Activated CD4-positive, alpha-beta memory T cell treated with anti-CD3 and anti-CD28 coated beads for 36 hours (primary cell): ENCODE measurements at regions not wholly inside any gene's neighbourhood (a gene's known extent, or its start where the extent isn't known, plus 50 kb on each side); places are given as distances from the start of the nearest gene placed in this dataset.
"Not testable (repeated sequence)": the region's sequence is repeated elsewhere in the genome, so short reads cannot be mapped to it uniquely, and the experiment has no call there.

Source experiments
- CTCF ChIA-PET: fragments of 350-600 bp; sonication (Branson Sonifier 250); formaldehyde crosslinking; loops from one replicate; lab custom pipeline; 2021; ENCODE audit warnings: antibody characterized with exemption, inconsistent platforms; lab: Charles Lee
- POLR2A ChIA-PET: fragments of 350-600 bp; sonication (Branson Sonifier 250); formaldehyde crosslinking; loops from one replicate; lab custom pipeline; 2021; ENCODE audit warnings: antibody characterized with exemption; lab: Charles Lee
- DNase-seq: peaks from one replicate; pipeline ENCODE4 v3.0.0-alpha.2; 2020
- H3K27ac Mint-ChIP-seq: one replicate; pipeline ENCODE4 v1.8.0; 2021; ENCODE audit warnings: mixed read lengths
- H3K27me3 Mint-ChIP-seq: one replicate; pipeline ENCODE4 v1.8.0; 2021; ENCODE audit warnings: mixed read lengths
- H3K36me3 Mint-ChIP-seq: one replicate; pipeline ENCODE4 v1.8.0; 2021; ENCODE audit warnings: mixed read lengths
- H3K4me1 Mint-ChIP-seq: one replicate; pipeline ENCODE4 v1.8.0; 2021; ENCODE audit warnings: low read depth, mixed read lengths
- H3K4me3 Mint-ChIP-seq: one replicate; pipeline ENCODE4 v1.8.0; 2021; ENCODE audit warnings: mild to moderate bottlenecking, mixed read lengths
- H3K9me3 Mint-ChIP-seq: one replicate; pipeline ENCODE4 v1.8.0; 2021; ENCODE audit warnings: mixed read lengths
- intact Hi-C: fragments of 100-400 bp; cut with micrococcal nuclease; formaldehyde crosslinking; loops from one replicate; pipeline ENCODE4 v1.15.1; 2023

DNA sequence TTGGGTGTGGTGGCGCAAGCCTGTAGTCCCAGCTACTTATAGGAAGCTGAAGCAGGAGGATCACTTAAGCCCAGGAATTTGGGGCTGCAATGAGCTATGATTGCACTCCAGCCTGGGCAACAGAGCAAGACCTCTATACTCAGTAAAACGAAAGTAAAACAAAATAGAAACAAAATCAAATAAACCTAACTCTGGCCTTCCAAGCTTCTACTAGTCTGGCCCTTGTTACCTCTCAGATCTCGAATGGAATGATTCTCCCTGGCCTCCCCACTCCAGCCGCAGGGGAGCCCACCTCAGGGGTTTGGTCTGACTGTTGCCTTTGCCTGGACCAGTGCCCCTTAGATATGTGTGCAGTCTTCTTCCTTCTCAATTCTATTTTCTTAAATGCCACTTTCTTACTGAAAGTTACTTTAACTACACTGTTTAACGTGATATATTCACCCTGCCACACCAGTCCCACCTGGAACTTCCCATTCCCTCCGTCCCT, 160.0 kb upstream of the GCFC2 start:
- DNase-seq: no peak
- Mint-ChIP-seq H3K9me3 (no peaks in the 10 kb centered on the region), H3K4me1 (peaks cover 4% of the 10 kb centered on the region), H3K36me3 (no peaks in the 10 kb centered on the region), H3K27ac (no peak overlapping the region), H3K4me3 (no peak overlapping the region), H3K27me3 (no peaks in the 10 kb centered on the region)
- intact Hi-C loops: no loop called here
- ChIA-PET CTCF (no interaction called here), POLR2A (no interaction called here)

DNA sequence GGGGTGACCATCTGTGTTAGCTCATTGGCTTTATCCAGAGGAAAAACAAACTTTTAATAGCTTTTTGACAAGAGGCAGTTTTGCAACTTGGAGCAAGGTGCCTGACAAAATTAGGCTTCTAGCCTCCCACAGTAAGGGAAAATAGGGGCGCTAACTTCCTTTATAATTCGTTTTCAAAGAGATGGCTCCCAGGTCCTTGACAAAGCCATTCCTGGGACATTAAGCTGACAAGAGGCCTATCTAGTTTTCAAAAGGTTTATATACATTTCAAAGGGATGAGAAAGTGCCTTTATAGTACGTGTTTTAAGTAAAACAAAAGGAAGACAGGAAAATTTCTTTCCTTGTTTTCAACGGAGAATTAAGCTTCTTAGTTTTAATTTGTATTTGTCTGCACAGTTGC, 159.4 kb upstream of the GCFC2 start:
- no peaks in the 10 kb centered on the region for H3K36me3 Mint-ChIP-seq
- no peak overlapping the region for H3K4me3 Mint-ChIP-seq
- intact Hi-C loops: no loop called here
- peaks cover 4% of the 10 kb centered on the region for H3K4me1 Mint-ChIP-seq
- ChIA-PET POLR2A (no interaction called here), CTCF (no interaction called here)
- no peaks in the 10 kb centered on the region for H3K27me3 Mint-ChIP-seq
- no peak overlapping the region for H3K27ac Mint-ChIP-seq
- no peak for DNase-seq
- H3K9me3 Mint-ChIP-seq: no peaks in the 10 kb centered on the region

DNA sequence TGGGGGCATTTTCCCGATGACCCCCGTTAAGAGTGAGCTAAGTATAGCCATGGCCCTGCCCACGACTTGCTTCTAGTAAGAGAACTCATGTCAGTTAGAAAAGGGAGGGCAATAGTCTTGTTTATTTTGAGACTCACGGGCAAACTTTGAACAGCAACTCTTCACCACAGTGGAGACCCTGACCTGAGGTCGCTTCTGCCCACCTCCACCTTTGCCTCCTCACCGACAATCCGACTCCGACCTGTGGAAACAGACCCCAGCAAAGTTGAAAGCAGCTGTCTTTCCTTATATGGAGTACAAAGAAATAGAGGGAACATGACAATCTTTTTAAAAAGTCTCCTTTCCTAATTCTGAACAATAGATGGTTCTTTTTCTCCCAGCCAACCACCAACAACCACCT, 155.0 kb upstream of the GCFC2 start:
- no peaks in the 10 kb centered on the region for H3K27me3 Mint-ChIP-seq
- POLR2A ChIA-PET: no interaction called here
- CTCF ChIA-PET: no interaction called here

DNA sequence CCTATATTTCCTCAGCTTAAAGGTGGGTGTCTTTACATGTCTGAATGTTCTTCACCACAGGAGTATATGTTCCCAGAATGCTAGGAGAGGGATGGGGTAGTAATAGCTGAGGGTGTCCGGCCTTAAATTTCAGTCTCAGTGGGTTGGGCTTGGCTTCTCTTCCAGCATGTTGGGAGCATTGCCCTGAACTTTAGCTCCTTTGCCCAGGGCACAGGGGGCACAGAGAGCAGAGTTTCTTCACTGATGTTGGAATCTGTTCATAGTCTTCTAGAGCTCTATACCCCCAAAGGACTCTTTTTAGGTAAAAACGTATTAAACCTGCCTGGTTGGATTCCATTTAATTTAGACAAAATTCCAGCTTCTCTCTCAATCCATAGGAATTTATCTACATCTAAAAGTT, 154.4 kb upstream of the GCFC2 start:
- Mint-ChIP-seq H3K27me3 (no peaks in the 10 kb centered on the region), H3K4me1 (no peaks in the 10 kb centered on the region), H3K9me3 (no peaks in the 10 kb centered on the region), H3K4me3 (no peak overlapping the region), H3K36me3 (no peaks in the 10 kb centered on the region), H3K27ac (no peak overlapping the region)
- DNase-seq: no peak
- POLR2A ChIA-PET: no interaction called here
- CTCF ChIA-PET: no interaction called here
- intact Hi-C loops: no loop called here

More for the DNA sequence above, 155.0 kb upstream of the GCFC2 start:
- Mint-ChIP-seq H3K36me3 (no peaks in the 10 kb centered on the region), H3K9me3 (no peaks in the 10 kb centered on the region), H3K27ac (no peak overlapping the region), H3K4me3 (no peak overlapping the region), H3K4me1 (peaks cover under 1% of the 10 kb centered on the region)
- no peak for DNase-seq
- intact Hi-C loops: no loop called here

DNA sequence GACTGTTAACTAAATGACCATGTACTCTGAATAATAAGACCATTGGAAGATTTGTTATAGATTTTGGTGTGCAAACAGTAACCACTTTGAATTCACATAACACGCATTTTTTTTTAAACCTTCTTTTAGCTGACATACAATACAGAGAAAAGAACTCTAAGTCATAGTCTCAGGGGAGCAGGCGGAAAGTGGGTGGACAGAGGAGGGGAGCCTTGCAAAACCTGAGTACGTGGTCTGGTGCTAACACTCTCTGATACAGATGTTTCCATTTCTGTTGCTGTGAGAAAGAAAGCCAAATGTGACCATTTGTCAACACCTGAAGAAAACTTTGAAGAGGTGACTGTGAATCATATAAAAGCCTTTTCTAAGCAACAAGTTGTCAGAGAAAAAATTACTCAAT, 151.8 kb upstream of the GCFC2 start:
- ChIA-PET POLR2A (no interaction called here), CTCF (no interaction called here)
- DNase-seq: no peak
- H3K27me3 Mint-ChIP-seq: no peaks in the 10 kb centered on the region
- H3K4me1 Mint-ChIP-seq: no peaks in the 10 kb centered on the region
- no peak overlapping the region for H3K4me3 Mint-ChIP-seq
- H3K9me3 Mint-ChIP-seq: no peaks in the 10 kb centered on the region
- H3K27ac Mint-ChIP-seq: no peak overlapping the region
- intact Hi-C loops: no loop called here
- no peaks in the 10 kb centered on the region for H3K36me3 Mint-ChIP-seq

DNA sequence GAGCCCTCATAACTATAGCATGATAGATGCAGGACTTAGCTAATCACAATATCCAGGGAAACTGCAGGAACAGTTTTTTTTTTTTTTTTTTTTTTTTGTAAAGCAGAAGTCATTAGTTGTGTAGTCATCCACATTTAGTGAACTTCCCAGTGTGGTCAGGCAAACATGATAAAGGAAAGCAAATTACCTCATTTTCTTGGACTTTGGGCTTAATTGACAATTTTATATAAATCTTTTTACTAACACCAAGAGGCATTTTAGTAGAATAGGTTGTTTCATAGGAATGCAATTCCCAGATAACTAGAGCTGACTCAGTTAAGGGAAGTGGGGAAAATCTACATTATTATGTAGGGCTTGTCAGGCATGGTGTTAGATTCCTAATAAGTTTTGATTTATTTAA, 142.7 kb upstream of the GCFC2 start:
- Mint-ChIP-seq H3K4me3 (no peak overlapping the region), H3K9me3 (peaks cover 14% of the 10 kb centered on the region), H3K4me1 (no peaks in the 10 kb centered on the region), H3K27ac (no peak overlapping the region), H3K36me3 (no peaks in the 10 kb centered on the region), H3K27me3 (no peaks in the 10 kb centered on the region)
- intact Hi-C loops: no loop called here
- ChIA-PET CTCF (no interaction called here), POLR2A (no interaction called here)
- DNase-seq: no peak

DNA sequence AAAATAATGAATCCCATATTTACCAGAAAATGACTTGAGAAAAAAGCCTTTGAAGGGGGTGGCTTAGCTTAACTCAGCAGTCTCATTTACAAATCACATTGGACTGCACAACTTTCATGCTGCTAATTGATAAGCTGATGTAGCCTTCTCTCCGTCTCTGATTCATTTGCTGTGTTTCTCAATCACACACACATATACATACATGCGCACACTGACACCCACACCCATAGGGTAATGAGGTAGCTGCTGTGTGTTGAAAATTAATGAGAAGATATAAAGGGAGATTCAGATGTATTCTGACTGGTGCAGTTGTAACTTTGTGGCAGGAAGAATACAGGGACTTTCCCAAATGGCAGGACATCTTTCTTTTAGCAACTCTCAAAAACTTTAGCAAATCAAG, 141.9 kb upstream of the GCFC2 start:
- intact Hi-C loops: no loop called here
- Mint-ChIP-seq H3K27me3 (no peaks in the 10 kb centered on the region), H3K36me3 (no peaks in the 10 kb centered on the region), H3K9me3 (peaks cover 14% of the 10 kb centered on the region), H3K27ac (no peak overlapping the region), H3K4me3 (no peak overlapping the region), H3K4me1 (no peaks in the 10 kb centered on the region)
- ChIA-PET POLR2A (no interaction called here), CTCF (no interaction called here)
- DNase-seq: no peak

DNA sequence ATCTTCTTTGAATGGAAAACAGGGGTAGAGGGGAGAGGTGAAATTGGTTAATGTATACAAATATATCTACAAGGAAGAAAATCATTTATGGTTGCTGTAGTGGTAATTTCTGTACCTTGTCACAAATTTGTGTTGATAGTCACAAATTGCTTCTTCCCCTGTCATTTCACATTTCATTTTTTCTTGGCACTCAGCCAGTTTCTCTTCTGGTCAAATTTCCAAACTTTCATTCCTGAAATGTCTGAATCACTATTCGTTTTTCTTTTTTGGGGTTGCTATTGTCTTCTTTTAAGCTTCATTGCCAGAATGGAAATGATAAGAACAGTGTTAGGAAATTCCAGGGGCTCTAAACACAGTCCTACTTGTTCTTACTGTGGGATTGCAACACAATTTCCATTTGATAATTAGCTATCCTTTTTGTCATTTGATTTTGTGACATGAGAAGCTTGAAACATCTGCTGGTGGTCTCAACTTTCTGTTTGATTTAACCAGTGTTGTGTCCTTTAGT, 136.0 kb upstream of the GCFC2 start:
- ChIA-PET CTCF (no interaction called here), POLR2A (no interaction called here)
- Mint-ChIP-seq H3K9me3 (no peaks in the 10 kb centered on the region), H3K4me1 (no peaks in the 10 kb centered on the region), H3K27ac (no peak overlapping the region), H3K36me3 (no peaks in the 10 kb centered on the region), H3K27me3 (peaks cover 2% of the 10 kb centered on the region), H3K4me3 (no peak overlapping the region)
- DNase-seq: no peak
- intact Hi-C loops: no loop called here

DNA sequence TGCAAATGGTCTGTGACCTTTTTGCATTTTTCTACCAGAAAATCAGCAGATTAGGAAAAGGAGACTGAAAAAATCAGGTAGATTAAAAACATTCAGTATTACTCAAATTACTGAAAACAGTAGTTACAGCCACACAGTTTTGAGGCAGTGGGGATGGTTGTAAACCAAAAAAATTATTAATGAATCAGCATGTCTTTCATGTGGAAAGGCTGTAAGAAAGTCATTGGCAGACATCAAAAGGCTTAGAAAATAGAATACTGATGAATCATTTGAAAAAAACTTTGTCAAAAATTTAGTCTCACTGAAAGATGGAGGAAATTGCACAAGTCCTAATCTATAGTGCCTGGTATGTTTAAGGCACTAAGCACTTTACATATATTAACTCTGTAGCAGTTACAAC, 133.9 kb upstream of the GCFC2 start:
- Mint-ChIP-seq H3K27ac (no peak overlapping the region), H3K27me3 (peaks cover 2% of the 10 kb centered on the region), H3K9me3 (peaks cover 3% of the 10 kb centered on the region), H3K4me1 (no peaks in the 10 kb centered on the region), H3K4me3 (no peak overlapping the region), H3K36me3 (no peaks in the 10 kb centered on the region)
- ChIA-PET CTCF (no interaction called here), POLR2A (no interaction called here)
- no peak for DNase-seq
- intact Hi-C loops: no loop called here

DNA sequence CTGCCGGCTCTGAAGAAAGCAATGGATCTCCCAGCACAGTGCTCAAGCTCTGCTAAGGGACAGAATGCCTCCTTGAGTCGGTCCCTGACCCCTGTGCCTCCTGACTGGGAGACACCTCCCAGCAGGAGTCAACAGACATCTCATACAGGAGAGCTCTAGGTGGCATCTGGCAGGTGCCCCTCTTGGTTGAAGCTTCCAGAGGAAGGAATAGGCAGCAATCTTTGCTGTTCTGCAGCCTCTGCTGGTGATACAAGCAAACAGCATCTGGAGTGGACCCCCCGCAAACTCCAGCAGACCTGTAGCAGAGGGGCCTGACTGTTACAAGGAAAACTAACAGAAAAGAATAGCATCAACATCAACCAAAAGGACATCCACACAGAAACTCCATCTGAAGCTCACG, 123.9 kb upstream of the GCFC2 start:
- POLR2A ChIA-PET, H3K36me3 Mint-ChIP-seq, intact Hi-C loops, H3K4me3 Mint-ChIP-seq, H3K27ac Mint-ChIP-seq, H3K4me1 Mint-ChIP-seq, CTCF ChIA-PET, DNase-seq, H3K27me3 Mint-ChIP-seq, H3K9me3 Mint-ChIP-seq: not testable (repeated sequence)

DNA sequence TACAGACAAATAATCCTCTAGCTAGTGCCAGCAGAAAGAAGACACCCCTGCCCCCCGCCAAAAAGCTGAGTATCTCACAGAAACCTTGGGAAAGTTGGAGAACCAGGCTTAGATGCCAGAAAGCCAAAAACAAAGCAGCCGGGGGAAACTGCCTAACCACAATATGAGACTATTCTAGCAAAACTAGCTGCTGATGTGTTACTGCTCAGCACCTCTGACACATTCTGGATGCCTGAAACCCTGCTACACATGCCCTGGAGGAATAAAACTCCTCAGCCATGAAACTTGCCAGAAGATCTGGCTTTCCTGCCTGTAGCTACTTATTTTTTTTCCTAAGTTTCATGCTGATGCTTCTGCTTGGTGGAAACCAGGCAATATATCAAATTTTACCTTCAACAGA, 122.7 kb upstream of the GCFC2 start:
- DNase-seq: no peak
- no peak overlapping the region for H3K27ac Mint-ChIP-seq
- H3K4me3 Mint-ChIP-seq: no peak overlapping the region
- H3K9me3 Mint-ChIP-seq: peaks cover 2% of the 10 kb centered on the region
- POLR2A ChIA-PET: no interaction called here
- CTCF ChIA-PET: no interaction called here
- H3K36me3 Mint-ChIP-seq: no peaks in the 10 kb centered on the region
- no peaks in the 10 kb centered on the region for H3K4me1 Mint-ChIP-seq
- intact Hi-C loops: no loop called here
- peaks cover 2% of the 10 kb centered on the region for H3K27me3 Mint-ChIP-seq

DNA sequence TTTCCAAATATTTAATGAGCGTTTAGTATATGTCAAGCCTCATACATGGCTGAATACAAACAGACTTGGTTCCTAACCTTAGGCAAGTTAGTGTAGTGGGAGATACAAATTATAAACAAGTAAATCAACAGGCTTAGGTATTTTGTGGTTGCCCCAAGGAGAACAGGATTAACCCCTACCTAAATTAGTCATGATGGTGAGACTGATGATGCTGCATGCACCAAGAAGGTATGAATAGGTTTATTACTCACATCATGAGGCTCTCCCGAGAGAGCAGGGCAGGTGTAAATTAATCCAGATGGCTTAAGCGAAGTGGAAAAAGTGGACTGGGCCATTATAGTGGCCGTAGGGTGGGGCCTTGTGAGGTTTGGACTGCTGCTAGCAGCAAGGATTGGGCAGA, 118.1 kb upstream of the GCFC2 start:
- Mint-ChIP-seq H3K36me3 (no peaks in the 10 kb centered on the region), H3K9me3 (peaks cover 7% of the 10 kb centered on the region), H3K27me3 (no peaks in the 10 kb centered on the region), H3K4me3 (no peak overlapping the region), H3K4me1 (no peaks in the 10 kb centered on the region), H3K27ac (no peak overlapping the region)
- ChIA-PET POLR2A (no interaction called here), CTCF (no interaction called here)
- intact Hi-C loops: no loop called here
- no peak for DNase-seq

DNA sequence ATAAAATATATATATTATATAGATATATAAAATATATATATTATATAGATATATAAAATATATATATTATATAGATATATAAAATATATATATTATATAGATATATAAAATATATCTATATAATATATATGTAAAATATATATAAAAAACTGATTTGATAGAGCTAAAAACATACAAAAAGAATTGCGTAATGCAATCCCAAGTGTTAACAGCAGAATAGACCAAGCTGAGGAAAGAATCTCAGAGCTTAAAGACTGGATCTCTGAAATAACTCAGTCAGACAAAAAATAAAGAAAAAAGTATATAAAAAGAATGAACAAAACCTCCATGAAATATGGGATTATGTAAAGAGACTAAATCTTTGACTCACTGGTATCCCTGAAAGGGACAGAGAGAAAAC, 112.8 kb upstream of the GCFC2 start:
- H3K27me3 Mint-ChIP-seq, POLR2A ChIA-PET, DNase-seq, H3K36me3 Mint-ChIP-seq, H3K27ac Mint-ChIP-seq, H3K9me3 Mint-ChIP-seq, H3K4me3 Mint-ChIP-seq, intact Hi-C loops, CTCF ChIA-PET, H3K4me1 Mint-ChIP-seq: not testable (repeated sequence)
